ENCODE measurements at regions not wholly inside any gene's neighbourhood (a gene's known extent, or its start where the extent isn't known, plus 50 kb on each side); places are given as distances from the start of the nearest gene placed in this dataset.
"Not testable (repeated sequence)": the region's sequence is repeated elsewhere in the genome, so short reads cannot be mapped to it uniquely, and the experiment has no call there.

- H4K5ac ChIP-seq (ENCODE audit: insufficient read length, low read depth, low read length), result no peak overlapping the region
- no peaks in the 10 kb centered on the region for H4K20me1 ChIP-seq (ENCODE audit: control insufficient read depth, insufficient read depth, insufficient read length)
- H2BK5ac ChIP-seq (ENCODE audit: insufficient read length, low read length), result no peak overlapping the region
- no peak overlapping the region for H3T11ph ChIP-seq (ENCODE audit: low read length)
- no peak for DNase-seq
- no peaks in the 10 kb centered on the region for H3K23me2 ChIP-seq (ENCODE audit: insufficient read length, low read depth, low read length, poor library complexity, severe bottlenecking)
- H3K79me2 ChIP-seq (ENCODE audit: insufficient read depth, low read length), result no peaks in the 10 kb centered on the region
- H2AFZ ChIP-seq (ENCODE audit: low read length), result no peak overlapping the region
- H3K9ac ChIP-seq (ENCODE audit: extremely low read depth, insufficient read length, low read length), result no peak overlapping the region
- no peaks in the 10 kb centered on the region for H3K27me3 Mint-ChIP-seq (ENCODE audit: low read depth)
- no peaks in the 10 kb centered on the region for H3K27me3 ChIP-seq (ENCODE audit: insufficient read depth, low read length)
- H2BK20ac ChIP-seq (ENCODE audit: low read depth, low read length, poor library complexity, severe bottlenecking), result no peak overlapping the region
- H4K8ac ChIP-seq (replicated peaks; ENCODE audit: insufficient read length, low read depth, low read length), result no peak overlapping the region
- peaks cover 20 to 27% of the 10 kb centered on the region in 2 experiments for H3K4me1 Mint-ChIP-seq
- no peak overlapping the region for H2BK15ac ChIP-seq (ENCODE audit: low read depth, low read length)
- no peak overlapping the region for H3K56ac ChIP-seq (ENCODE audit: insufficient read length, low read depth, low read length)
- H2BK12ac ChIP-seq (ENCODE audit: insufficient read length, low read depth, low read length), result no peak overlapping the region
- no peak overlapping the region for H3K18ac ChIP-seq (ENCODE audit: insufficient read length, low read depth, low read length)
- TF ChIP-seq CTCF (conservative IDR thresholded peaks at IDR 0.05), result no peak
- no peak overlapping the region for H3K14ac ChIP-seq (ENCODE audit: insufficient read depth, low read length)
- no peak overlapping the region for H2AK5ac ChIP-seq (ENCODE audit: insufficient read length, low read length)
- WGBS (ENCODE audit: extremely low coverage, insufficient read length, low lambda C conversion rate), result no CpG with 5 or more reads among the region's 3 CpGs
- no peak overlapping the region for H3K4me2 ChIP-seq (ENCODE audit: insufficient read depth, insufficient read length, low read length)
- H3K9me3 ChIP-seq (ENCODE audit: control insufficient read depth, low read depth, low read length), result no peaks in the 10 kb centered on the region
- no peak overlapping the region for H3K27ac ChIP-seq (ENCODE audit: insufficient read length, low read depth, low read length)
- peaks cover 12 to 18% (median 17%) of the 10 kb centered on the region in 3 experiments; a peak in 6 of 7 replicates for H3K36me3 Mint-ChIP-seq (ENCODE audit: insufficient read depth in 1 of 3, low read depth in 3 of 3)
- H2BK120ac ChIP-seq (ENCODE audit: low read depth, low read length, poor library complexity, severe bottlenecking), result no peak overlapping the region
- H3K27ac Mint-ChIP-seq, result no peak overlapping the region; a peak in 1 of 7 replicates
- H3K4me3 Mint-ChIP-seq, result no peak overlapping the region
- no peak overlapping the region for H4K91ac ChIP-seq (ENCODE audit: insufficient read length, low read depth, low read length)
- no peak overlapping the region for H3K23ac ChIP-seq (ENCODE audit: insufficient read length, low read depth, low read length)
- no peaks in the 10 kb centered on the region for H3K79me1 ChIP-seq (ENCODE audit: insufficient read depth, low read depth, low read length, poor library complexity, severe bottlenecking)
- peaks cover 9% of the 10 kb centered on the region for H3K4me1 ChIP-seq (ENCODE audit: insufficient read depth, low read length)
- peaks cover 6 to 10% of the 10 kb centered on the region in 2 experiments; a peak in 4 of 5 replicates for H3K9me3 Mint-ChIP-seq
- no peak overlapping the region for H3K4ac ChIP-seq (ENCODE audit: low read depth, low read length)
Observed at GRCh38 chr10:53356616-53357349, 584.2 kb upstream of the MBL2 start.

GRCh38 chr10:53342531-53342930 is 569.9 kb upstream of the MBL2 start:
- H3K56ac ChIP-seq (ENCODE audit: insufficient read length, low read depth, low read length); H3K27ac ChIP-seq (ENCODE audit: insufficient read length, low read depth, low read length); DNase-seq; H3K4me2 ChIP-seq (ENCODE audit: insufficient read depth, insufficient read length, low read length); H3K27me3 ChIP-seq (ENCODE audit: insufficient read depth, low read length); H3K4me3 Mint-ChIP-seq; H2AFZ ChIP-seq (ENCODE audit: low read length); H3K4ac ChIP-seq (ENCODE audit: low read depth, low read length); H4K20me1 ChIP-seq (ENCODE audit: control insufficient read depth, insufficient read depth, insufficient read length); H3K79me1 ChIP-seq (ENCODE audit: insufficient read depth, low read depth, low read length, poor library complexity, severe bottlenecking); H3K27ac Mint-ChIP-seq; H3K18ac ChIP-seq (ENCODE audit: insufficient read length, low read depth, low read length); H4K91ac ChIP-seq (ENCODE audit: insufficient read length, low read depth, low read length); H3K4me1 ChIP-seq (ENCODE audit: insufficient read depth, low read length); H4K8ac ChIP-seq (replicated peaks; ENCODE audit: insufficient read length, low read depth, low read length); H2BK20ac ChIP-seq (ENCODE audit: low read depth, low read length, poor library complexity, severe bottlenecking); H3K79me2 ChIP-seq (ENCODE audit: insufficient read depth, low read length); H4K5ac ChIP-seq (ENCODE audit: insufficient read length, low read depth, low read length); H3K23me2 ChIP-seq (ENCODE audit: insufficient read length, low read depth, low read length, poor library complexity, severe bottlenecking); H2BK12ac ChIP-seq (ENCODE audit: insufficient read length, low read depth, low read length); H2BK120ac ChIP-seq (ENCODE audit: low read depth, low read length, poor library complexity, severe bottlenecking); H3K9me3 ChIP-seq (ENCODE audit: control insufficient read depth, low read depth, low read length); H2BK5ac ChIP-seq (ENCODE audit: insufficient read length, low read length); H3K9ac ChIP-seq (ENCODE audit: extremely low read depth, insufficient read length, low read length); H2AK5ac ChIP-seq (ENCODE audit: insufficient read length, low read length); H3K9me3 Mint-ChIP-seq; H2BK15ac ChIP-seq (ENCODE audit: low read depth, low read length); H3K36me3 Mint-ChIP-seq (ENCODE audit: insufficient read depth in 1 of 3, low read depth in 3 of 3); H3K27me3 Mint-ChIP-seq (ENCODE audit: low read depth); H3K23ac ChIP-seq (ENCODE audit: insufficient read length, low read depth, low read length); H3T11ph ChIP-seq (ENCODE audit: low read length); H3K14ac ChIP-seq (ENCODE audit: insufficient read depth, low read length): not testable (repeated sequence)
- no CpG with 5 or more reads among the region's 7 CpGs for WGBS (ENCODE audit: extremely low coverage, insufficient read length, low lambda C conversion rate)
- peaks cover 36 to 39% of the 10 kb centered on the region in 2 experiments for H3K4me1 Mint-ChIP-seq
